NCI-H526 treated with DMSO at 0.1 percent for 48 hours (cell line): ENCODE measurements at regions not wholly inside any gene's neighbourhood (a gene's known extent, or its start where the extent isn't known, plus 50 kb on each side); places are given as distances from the start of the nearest gene placed in this dataset.

Experiments used
- DNase-seq: peaks from one replicate; lab custom pipeline; 2025; lab: John Stamatoyannopoulos, UW

DNA sequence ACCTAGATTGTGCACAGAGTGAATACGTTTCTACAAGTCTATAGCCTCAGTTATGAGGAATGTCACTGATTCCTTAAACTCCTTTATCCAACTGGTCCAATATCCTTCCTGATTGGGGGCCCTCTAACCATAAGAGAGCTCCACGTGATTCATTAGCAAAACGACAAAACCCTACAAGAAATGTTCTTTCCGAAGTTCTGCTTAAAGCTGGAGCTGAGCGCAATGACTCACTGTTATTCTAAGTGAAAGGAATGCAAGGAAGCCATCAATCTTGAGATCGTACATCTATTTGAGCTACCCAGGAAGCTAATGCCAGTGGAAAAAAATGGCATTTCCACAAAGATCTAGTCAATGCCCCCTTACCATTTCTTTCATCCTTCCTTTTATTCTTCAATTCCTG lies 354.9 kb upstream of the CDH20 start:
- DNase-seq, result no peak

DNA sequence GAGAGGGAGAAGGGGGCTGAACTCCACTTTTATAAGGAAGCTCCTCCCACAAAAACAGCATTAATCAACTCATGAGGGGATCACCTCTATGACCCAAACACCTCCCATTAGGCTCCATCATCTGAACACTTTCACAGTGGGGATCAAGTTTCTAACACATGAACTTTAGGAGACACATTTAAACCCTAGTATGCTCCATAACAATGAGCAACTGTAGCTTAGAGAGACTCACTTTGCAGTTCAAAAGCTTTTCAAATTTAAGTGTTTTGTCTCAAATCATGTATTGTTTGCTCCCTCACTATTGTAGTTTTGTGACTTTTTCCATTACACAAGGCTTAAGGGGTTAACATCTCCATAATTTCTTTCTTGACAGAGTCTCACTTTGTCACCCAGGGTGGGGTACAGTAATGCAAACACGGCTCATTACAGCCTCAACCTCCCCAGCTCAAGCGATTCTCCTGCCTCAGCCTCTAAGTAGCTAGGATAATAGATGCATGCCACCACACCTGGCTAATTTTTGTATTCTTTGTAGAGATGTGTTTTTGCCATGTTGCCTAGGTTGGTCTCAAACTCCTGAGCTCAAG lies 352.7 kb upstream of the CDH20 start:
- DNase-seq, result no peak

- no peak for DNase-seq
Observed at GRCh38 chr18:60981682-60982328, 351.4 kb upstream of the CDH20 start.

DNA sequence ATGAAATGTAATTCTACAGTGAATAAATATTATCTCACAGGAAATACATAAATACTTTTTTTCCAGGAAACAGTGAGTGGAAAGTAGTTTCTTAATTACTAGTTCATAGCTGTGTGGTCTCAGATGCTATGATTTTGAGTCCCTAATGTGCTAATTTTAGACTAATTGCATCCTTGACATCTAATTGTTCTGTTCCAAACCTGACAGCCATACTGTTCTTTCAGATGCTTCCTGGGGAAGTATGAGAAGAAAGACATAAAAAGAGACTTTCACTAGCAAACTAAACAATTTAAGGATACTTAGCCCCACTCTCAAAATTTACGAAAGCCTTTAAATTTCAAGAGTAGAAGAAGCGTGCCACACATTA lies 350.9 kb upstream of the CDH20 start:
- DNase-seq, result no peak

DNA sequence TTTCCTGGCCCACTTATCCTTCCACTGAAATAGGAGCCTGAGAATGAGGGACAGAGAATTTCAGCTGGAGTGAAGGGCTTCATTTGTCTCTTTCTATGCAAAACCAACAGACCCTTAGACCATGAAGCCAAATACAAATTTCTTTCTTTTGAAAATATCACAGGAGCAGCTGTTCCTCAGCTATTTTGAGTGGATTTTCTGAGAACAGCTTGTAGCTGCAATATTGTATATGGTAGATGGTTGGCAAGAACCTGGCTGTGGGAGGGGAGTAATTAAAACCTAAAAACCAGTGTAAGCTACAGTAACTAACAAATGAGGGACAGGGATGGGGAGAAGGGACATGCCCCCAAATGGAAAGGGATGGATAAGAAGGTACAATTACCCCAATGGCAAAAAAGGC lies 350.3 kb upstream of the CDH20 start:
- no peak for DNase-seq

DNA sequence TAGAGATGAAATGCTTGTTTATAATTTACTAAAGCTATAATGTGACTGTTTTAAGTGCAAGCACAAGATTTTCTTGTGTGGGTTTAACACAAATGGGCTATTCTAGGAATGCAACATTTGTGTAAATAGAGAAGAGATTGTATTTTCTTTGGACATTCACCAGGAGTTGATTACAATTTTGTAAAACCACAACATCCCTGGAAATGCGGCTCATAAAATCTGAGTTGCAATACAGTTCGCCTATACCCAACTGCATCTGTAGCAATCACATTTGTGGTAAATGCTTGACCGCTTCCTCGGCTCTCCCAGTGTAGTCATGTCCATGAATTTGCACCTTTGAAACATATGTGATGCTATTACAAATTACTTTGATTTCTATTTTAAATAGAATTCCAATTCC lies 348.7 kb upstream of the CDH20 start:
- no peak for DNase-seq

GRCh38 chr18:60987963-60988362 lies 345.3 kb upstream of the CDH20 start:
- no peak for DNase-seq

GRCh38 chr18:60996326-60996725 lies 336.9 kb upstream of the CDH20 start:
- DNase-seq, result no peak

DNA sequence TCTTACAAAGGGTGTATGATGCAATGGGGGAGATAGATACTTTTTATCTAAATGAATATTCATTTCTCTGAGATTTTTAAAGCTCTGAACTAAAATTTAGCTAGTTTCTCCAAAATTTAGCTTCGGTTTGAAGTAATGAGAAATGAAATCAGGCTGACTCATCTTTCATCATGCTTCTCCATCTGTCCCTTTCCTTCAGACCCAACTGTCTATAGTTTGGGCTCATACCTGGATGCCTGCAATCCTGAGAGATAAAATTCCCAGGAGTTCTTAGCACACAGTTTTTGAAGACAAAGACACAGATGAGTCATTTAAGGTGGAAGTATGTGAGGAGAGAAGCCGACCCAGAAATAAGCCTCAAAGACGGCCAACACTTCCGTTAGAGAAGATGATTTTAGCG lies 336.4 kb upstream of the CDH20 start:
- DNase-seq, result no peak

DNA sequence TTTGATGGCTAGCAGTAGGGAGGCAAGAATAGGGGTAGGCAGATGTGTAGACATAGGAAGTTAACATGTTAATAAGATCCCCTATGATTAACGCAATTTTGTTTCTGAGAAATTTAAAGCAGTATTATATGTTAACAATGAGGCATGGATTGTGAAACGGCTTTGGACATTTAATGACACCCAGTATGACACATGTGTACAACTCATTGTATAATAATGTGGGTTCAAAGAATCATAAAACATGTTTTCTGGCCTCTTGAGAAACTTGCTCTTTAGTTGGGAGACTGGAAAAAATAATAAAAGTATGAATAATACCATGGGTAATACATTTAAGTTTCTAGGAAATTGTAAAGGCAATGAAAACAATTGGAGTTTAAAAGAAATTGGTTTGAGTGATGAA lies 332.1 kb upstream of the CDH20 start:
- DNase-seq, result no peak

DNA sequence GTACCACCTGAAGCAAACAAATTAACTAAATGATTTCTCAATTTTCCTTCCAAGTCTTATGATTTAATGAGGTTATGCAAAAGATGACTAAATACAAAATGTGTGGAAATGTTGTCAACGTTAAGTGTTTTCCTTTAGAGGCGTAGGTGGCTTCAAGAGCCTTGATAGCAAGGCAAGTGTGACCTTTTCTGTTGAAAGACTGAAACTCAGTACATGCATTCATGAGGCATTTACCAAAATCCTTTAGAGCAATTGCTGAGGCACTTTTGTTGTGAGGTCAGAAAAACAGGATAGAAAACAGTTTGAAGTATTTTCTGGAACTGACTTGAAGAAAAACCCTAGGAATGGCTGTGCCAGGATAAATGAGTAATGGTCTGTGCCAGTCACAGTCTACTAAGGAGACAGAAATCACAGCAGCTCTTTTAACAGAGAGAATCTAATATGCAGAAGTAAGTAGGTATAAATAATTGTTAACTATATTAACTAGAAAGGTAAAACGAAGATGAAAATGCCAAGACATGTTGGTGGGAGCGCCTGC lies 326.5 kb upstream of the CDH20 start:
- DNase-seq, result no peak

- DNase-seq, result no peak
Observed at GRCh38 chr18:61019338-61020301, 313.6 kb upstream of the CDH20 start.

- DNase-seq, result no peak
Observed at GRCh38 chr18:61025596-61025995, 307.6 kb upstream of the CDH20 start.

DNA sequence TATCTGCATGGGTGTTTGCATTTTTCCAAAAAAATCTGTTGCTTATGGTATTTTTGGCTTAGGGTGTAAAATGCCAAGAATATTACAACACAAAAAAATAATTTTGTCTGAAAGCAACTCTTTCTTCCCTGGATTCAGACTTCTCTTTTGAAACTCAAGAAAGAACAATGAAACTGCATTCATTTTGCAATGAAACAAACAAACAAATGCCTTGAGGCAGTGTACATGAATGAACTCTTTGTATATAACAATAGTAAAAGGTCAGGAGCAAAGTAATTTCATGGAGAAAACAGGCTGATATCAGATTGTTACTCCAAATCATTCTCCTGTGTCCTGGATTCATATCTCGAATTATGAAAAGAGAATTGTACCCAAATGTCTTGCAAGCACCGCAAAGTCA lies 301.6 kb upstream of the CDH20 start:
- DNase-seq, result no peak

DNA sequence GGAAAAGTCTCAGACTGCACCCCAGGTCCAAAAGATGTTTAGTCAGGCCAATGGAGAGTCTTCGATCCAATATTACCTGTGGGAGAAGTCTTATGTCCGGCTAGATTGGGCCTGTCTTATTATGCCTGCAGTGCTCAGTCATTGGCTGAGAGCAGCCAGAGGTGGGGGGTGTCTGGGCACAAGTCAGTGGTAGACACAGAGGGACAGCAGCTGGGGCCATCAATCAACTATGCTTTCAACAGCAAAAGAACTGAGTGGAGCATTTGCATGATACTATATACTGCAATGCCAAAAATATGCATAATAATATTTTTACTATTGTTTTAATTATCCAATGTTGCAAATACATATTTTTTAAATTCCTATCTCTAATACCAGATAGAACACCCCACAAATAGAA lies 298.6 kb upstream of the CDH20 start:
- DNase-seq, result no peak

GRCh38 chr18:61039251-61039650 lies 294.0 kb upstream of the CDH20 start:
- DNase-seq, result no peak

DNA sequence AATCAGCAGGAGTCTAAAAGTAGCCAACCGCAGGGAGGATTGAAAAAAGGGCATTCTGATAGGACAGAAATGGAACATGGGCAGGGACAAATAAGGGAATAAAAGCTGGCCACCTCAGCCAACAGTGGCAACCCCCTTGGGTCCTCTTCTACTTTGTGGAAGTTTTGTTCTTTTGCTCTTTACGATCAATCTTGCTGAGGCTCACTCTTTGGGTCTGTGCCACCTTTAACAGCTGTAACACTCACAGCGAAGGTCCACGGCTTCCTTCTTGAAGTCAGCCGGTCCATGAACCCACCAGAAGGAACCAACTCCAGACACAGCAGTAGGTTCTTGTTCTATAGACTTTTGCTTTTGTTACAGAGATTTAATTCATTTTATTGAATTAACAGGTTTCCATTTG lies 285.4 kb upstream of the CDH20 start:
- no peak for DNase-seq

DNA sequence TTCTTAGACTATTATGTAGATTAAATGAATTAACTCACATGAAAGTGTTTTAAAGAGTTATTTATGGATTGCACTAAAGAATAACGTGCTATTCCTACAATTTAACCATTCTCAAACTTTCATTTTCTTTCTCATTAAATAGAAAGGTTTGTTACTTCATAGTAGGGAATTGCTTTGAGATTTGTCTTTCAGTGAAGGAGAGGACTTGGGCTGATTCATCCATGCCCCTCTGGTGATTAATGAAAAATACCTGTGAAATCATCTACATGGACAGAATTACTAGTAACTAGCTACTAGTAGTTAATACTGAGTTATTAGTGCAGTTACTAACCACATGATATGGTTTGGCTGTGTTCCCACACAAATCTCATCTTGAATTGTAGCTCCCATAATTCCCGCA lies 275.8 kb upstream of the CDH20 start:
- no peak for DNase-seq

DNA sequence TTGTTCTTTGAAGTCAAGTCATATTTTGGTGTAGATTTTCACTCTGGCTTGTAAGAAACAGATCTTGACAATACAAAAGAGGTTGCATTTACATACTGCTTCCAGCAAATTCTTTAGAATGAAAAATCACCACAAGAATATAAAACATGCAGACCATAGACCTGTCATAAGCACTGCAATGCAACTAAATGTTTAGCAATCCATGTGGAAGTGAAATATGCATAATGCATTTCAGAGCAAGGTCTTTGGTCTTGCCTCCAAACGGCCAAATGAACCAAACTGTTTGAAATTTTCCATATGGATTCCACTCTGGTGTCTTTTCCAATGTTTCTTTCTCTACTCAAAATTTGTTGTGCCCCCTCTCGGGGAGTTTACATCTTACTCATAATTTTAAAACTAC lies 271.0 kb upstream of the CDH20 start:
- no peak for DNase-seq

- peak; percentile 49 for DNase-seq
Observed at GRCh38 chr18:61064911-61065310, 268.3 kb upstream of the CDH20 start.

GRCh38 chr18:61076986-61077385 lies 256.2 kb upstream of the CDH20 start:
- no peak for DNase-seq

- DNase-seq, result no peak
Observed at GRCh38 chr18:61079714-61080113, 253.5 kb upstream of the CDH20 start.

DNA sequence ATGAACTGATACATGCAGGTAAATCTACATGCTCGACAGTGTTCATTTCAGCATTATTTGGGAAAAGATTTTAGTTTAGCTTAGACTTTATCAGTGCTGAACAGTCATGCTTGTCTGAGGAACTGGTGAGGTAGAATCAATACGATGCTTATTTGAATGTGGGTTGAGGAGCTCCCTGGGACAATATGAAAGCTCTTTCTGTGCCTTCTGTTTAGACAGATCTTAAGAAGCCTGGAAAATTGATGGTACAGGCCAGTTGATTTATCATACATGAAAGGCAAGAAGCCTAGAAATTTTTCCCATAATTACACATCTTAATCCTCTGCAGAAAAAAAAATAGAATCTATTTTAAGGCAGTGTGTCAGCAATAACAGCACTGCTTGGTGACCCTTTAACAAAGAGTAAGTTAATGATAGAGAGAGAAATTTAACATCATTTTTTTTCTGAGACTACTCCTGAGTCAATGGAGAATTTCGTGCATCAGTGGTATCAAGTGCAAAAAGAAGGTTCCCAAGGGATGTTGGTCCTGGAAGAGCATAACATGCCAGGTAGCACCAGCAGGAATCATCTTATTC lies 252.2 kb upstream of the CDH20 start:
- no peak for DNase-seq
